NB4 (cell line): ENCODE measurements at regions not wholly inside any gene's neighbourhood (a gene's known extent, or its start where the extent isn't known, plus 50 kb on each side); places are given as distances from the start of the nearest gene placed in this dataset.

Source experiments
- CTCF ChIP-seq: IDR thresholded peaks from one replicate; pipeline ENCODE4 v1.5.1; 2012; ENCODE audit warnings: low read depth, low read length
- MAX ChIP-seq: IDR thresholded peaks from 2 replicates; pipeline ENCODE4 v1.6.1; 2011; ENCODE audit warnings: low read depth, low read length
- MYC ChIP-seq: IDR thresholded peaks from 2 replicates; pipeline ENCODE4 v1.6.1; 2011; ENCODE audit warnings: low read depth, low read length

- TF ChIP-seq CTCF (no peak), MYC (no peak), MAX (no peak)
These were observed 92.3 kb upstream of the BEND6 start for GRCh38 chr6:56862415-56863175.
